ENCODE measurements at regions not wholly inside any gene's neighbourhood (a gene's known extent, or its start where the extent isn't known, plus 50 kb on each side); places are given as distances from the start of the nearest gene placed in this dataset.

DNA sequence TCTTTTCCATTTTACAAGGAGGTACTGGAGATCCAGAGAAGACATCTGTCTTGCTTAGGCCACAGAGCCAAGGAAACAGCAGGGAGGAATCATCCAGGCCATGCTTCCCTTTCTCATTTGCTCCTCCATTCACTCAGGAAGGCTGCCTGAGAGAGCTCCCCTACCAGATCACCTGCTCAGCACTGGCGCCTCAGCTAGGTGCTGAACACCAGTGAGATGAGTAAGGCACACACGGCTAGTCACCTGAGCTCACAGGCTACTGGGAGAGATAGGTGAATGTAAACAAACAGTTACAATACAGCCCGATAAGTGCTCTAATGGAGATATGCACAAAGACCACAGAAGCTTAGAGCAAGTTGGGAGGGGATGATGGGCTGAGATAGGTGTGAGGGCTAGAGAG lies 149.8 kb upstream of the ARHGEF9 start:
- TF ChIP-seq, protein P1, sequence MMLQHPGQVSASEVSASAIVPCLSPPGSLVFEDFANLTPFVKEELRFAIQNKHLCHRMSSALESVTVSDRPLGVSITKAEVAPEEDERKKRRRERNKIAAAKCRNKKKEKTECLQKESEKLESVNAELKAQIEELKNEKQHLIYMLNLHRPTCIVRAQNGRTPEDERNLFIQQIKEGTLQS (CRISPR knock-in tag; conservative IDR thresholded peaks at IDR 0.05): no peak
- TF ChIP-seq, protein P2, sequence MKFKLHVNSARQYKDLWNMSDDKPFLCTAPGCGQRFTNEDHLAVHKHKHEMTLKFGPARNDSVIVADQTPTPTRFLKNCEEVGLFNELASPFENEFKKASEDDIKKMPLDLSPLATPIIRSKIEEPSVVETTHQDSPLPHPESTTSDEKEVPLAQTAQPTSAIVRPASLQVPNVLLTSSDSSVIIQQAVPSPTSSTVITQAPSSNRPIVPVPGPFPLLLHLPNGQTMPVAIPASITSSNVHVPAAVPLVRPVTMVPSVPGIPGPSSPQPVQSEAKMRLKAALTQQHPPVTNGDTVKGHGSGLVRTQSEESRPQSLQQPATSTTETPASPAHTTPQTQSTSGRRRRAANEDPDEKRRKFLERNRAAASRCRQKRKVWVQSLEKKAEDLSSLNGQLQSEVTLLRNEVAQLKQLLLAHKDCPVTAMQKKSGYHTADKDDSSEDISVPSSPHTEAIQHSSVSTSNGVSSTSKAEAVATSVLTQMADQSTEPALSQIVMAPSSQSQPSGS (CRISPR knock-in tag; IDR thresholded peaks at IDR 0.05; ENCODE audit: borderline replicate concordance, low read depth): no peak
- TF ChIP-seq MYBL2 (CRISPR knock-in tag; IDR thresholded peaks at IDR 0.05) (no peak), ELF4 (CRISPR knock-in tag; IDR thresholded peaks at IDR 0.05; ENCODE audit: low read depth) (no peak), FOXP1 (CRISPR knock-in tag; IDR thresholded peaks at IDR 0.05; ENCODE audit: borderline replicate concordance) (no peak)
- TF ChIP-seq, protein P3, sequence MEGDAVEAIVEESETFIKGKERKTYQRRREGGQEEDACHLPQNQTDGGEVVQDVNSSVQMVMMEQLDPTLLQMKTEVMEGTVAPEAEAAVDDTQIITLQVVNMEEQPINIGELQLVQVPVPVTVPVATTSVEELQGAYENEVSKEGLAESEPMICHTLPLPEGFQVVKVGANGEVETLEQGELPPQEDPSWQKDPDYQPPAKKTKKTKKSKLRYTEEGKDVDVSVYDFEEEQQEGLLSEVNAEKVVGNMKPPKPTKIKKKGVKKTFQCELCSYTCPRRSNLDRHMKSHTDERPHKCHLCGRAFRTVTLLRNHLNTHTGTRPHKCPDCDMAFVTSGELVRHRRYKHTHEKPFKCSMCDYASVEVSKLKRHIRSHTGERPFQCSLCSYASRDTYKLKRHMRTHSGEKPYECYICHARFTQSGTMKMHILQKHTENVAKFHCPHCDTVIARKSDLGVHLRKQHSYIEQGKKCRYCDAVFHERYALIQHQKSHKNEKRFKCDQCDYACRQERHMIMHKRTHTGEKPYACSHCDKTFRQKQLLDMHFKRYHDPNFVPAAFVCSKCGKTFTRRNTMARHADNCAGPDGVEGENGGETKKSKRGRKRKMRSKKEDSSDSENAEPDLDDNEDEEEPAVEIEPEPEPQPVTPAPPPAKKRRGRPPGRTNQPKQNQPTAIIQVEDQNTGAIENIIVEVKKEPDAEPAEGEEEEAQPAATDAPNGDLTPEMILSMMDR (IDR thresholded peaks at IDR 0.05): no peak
- TF ChIP-seq, protein P4, sequence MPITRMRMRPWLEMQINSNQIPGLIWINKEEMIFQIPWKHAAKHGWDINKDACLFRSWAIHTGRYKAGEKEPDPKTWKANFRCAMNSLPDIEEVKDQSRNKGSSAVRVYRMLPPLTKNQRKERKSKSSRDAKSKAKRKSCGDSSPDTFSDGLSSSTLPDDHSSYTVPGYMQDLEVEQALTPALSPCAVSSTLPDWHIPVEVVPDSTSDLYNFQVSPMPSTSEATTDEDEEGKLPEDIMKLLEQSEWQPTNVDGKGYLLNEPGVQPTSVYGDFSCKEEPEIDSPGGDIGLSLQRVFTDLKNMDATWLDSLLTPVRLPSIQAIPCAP (CRISPR knock-in tag; IDR thresholded peaks at IDR 0.05): no peak
- TF ChIP-seq, protein P5, sequence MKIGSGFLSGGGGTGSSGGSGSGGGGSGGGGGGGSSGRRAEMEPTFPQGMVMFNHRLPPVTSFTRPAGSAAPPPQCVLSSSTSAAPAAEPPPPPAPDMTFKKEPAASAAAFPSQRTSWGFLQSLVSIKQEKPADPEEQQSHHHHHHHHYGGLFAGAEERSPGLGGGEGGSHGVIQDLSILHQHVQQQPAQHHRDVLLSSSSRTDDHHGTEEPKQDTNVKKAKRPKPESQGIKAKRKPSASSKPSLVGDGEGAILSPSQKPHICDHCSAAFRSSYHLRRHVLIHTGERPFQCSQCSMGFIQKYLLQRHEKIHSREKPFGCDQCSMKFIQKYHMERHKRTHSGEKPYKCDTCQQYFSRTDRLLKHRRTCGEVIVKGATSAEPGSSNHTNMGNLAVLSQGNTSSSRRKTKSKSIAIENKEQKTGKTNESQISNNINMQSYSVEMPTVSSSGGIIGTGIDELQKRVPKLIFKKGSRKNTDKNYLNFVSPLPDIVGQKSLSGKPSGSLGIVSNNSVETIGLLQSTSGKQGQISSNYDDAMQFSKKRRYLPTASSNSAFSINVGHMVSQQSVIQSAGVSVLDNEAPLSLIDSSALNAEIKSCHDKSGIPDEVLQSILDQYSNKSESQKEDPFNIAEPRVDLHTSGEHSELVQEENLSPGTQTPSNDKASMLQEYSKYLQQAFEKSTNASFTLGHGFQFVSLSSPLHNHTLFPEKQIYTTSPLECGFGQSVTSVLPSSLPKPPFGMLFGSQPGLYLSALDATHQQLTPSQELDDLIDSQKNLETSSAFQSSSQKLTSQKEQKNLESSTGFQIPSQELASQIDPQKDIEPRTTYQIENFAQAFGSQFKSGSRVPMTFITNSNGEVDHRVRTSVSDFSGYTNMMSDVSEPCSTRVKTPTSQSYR (CRISPR knock-in tag; IDR thresholded peaks at IDR 0.05): no peak
- TF ChIP-seq, protein P6, sequence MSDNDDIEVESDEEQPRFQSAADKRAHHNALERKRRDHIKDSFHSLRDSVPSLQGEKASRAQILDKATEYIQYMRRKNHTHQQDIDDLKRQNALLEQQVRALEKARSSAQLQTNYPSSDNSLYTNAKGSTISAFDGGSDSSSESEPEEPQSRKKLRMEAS (CRISPR knock-in tag; IDR thresholded peaks at IDR 0.05): no peak
- TF ChIP-seq, protein P7, sequence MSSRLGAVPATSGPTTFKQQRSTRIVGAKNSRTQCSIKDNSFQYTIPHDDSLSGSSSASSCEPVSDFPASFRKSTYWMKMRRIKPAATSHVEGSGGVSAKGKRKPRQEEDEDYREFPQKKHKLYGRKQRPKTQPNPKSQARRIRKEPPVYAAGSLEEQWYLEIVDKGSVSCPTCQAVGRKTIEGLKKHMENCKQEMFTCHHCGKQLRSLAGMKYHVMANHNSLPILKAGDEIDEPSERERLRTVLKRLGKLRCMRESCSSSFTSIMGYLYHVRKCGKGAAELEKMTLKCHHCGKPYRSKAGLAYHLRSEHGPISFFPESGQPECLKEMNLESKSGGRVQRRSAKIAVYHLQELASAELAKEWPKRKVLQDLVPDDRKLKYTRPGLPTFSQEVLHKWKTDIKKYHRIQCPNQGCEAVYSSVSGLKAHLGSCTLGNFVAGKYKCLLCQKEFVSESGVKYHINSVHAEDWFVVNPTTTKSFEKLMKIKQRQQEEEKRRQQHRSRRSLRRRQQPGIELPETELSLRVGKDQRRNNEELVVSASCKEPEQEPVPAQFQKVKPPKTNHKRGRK (CRISPR knock-in tag; IDR thresholded peaks at IDR 0.05; ENCODE audit: borderline replicate concordance): no peak
- TF ChIP-seq, protein P8, sequence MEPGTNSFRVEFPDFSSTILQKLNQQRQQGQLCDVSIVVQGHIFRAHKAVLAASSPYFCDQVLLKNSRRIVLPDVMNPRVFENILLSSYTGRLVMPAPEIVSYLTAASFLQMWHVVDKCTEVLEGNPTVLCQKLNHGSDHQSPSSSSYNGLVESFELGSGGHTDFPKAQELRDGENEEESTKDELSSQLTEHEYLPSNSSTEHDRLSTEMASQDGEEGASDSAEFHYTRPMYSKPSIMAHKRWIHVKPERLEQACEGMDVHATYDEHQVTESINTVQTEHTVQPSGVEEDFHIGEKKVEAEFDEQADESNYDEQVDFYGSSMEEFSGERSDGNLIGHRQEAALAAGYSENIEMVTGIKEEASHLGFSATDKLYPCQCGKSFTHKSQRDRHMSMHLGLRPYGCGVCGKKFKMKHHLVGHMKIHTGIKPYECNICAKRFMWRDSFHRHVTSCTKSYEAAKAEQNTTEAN (CRISPR knock-in tag; IDR thresholded peaks at IDR 0.05): no peak

All from WTC11 (cell line).